ENCODE measurements at regions not wholly inside any gene's neighbourhood (a gene's known extent, or its start where the extent isn't known, plus 50 kb on each side); places are given as distances from the start of the nearest gene placed in this dataset.

GRCh38 chrX:138082896-138083295 is 517.0 kb downstream of the ZIC3 start:
- TF ChIP-seq, protein P1, sequence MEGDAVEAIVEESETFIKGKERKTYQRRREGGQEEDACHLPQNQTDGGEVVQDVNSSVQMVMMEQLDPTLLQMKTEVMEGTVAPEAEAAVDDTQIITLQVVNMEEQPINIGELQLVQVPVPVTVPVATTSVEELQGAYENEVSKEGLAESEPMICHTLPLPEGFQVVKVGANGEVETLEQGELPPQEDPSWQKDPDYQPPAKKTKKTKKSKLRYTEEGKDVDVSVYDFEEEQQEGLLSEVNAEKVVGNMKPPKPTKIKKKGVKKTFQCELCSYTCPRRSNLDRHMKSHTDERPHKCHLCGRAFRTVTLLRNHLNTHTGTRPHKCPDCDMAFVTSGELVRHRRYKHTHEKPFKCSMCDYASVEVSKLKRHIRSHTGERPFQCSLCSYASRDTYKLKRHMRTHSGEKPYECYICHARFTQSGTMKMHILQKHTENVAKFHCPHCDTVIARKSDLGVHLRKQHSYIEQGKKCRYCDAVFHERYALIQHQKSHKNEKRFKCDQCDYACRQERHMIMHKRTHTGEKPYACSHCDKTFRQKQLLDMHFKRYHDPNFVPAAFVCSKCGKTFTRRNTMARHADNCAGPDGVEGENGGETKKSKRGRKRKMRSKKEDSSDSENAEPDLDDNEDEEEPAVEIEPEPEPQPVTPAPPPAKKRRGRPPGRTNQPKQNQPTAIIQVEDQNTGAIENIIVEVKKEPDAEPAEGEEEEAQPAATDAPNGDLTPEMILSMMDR (conservative IDR thresholded peaks at IDR 0.05 in 1 of 2, IDR thresholded peaks at IDR 0.05 in 1 of 2; ENCODE audit: low read depth in 1 of 2, low read length in 2 of 2) = no peak
- no peak for TF ChIP-seq EZH2 (IDR thresholded peaks at IDR 0.05; ENCODE audit: low read length, missing control alignments)

Data from fibroblast of lung (primary cell).